ENCODE measurements at regions not wholly inside any gene's neighbourhood (a gene's known extent, or its start where the extent isn't known, plus 50 kb on each side); places are given as distances from the start of the nearest gene placed in this dataset.

- ATAC-seq: no peak
- Histone ChIP-seq H3K4me3 (no peak overlapping the region), H3K27ac (no peak overlapping the region), H3K9me3 (no peaks in the 10 kb centered on the region), H3K4me1 (no peaks in the 10 kb centered on the region), H3K4me2 (no peak overlapping the region)
- no peak for DNase-seq (ENCODE audit: low read depth in 1 of 2, low spot score in 1 of 2)
- CTCF ChIA-PET: no interaction called here
- POLR2A ChIA-PET: no interaction called here
- no peak for TF ChIP-seq SMC3 (IDR thresholded peaks at IDR 0.05)
- TF ChIP-seq CHD4 (IDR thresholded peaks at IDR 0.05; ENCODE audit: borderline replicate concordance): no peak
- no peak for TF ChIP-seq FOSB (CRISPR knock-in tag; IDR thresholded peaks at IDR 0.05)
- TF ChIP-seq RNF2 (IDR thresholded peaks at IDR 0.05; ENCODE audit: borderline replicate concordance, low read depth): no peak
- no peak for TF ChIP-seq POLR2AphosphoS2 (conservative IDR thresholded peaks at IDR 0.05; ENCODE audit: low read length)
- no peak for TF ChIP-seq MYC (IDR thresholded peaks at IDR 0.05; ENCODE audit: borderline replicate concordance, low read length)
- TF ChIP-seq RAD21 (conservative IDR thresholded peaks at IDR 0.05 in 1 of 2, IDR thresholded peaks at IDR 0.05 in 1 of 2): no peak
- no peak for TF ChIP-seq SREBF2 (IDR thresholded peaks at IDR 0.05)
- no peak for TF ChIP-seq TFCP2L1 (CRISPR knock-in tag; IDR thresholded peaks at IDR 0.05)
- no peak for TF ChIP-seq EHF (CRISPR knock-in tag; IDR thresholded peaks at IDR 0.05)
- TF ChIP-seq, protein P1, sequence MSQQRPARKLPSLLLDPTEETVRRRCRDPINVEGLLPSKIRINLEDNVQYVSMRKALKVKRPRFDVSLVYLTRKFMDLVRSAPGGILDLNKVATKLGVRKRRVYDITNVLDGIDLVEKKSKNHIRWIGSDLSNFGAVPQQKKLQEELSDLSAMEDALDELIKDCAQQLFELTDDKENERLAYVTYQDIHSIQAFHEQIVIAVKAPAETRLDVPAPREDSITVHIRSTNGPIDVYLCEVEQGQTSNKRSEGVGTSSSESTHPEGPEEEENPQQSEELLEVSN (IDR thresholded peaks at IDR 0.05; ENCODE audit: borderline replicate concordance, low read depth): no peak
- no peak for TF ChIP-seq ZFP36 (IDR thresholded peaks at IDR 0.05; ENCODE audit: borderline replicate concordance, partially characterized antibody)
- no peak for TF ChIP-seq GATA3 (IDR thresholded peaks at IDR 0.05; ENCODE audit: borderline replicate concordance)
- TF ChIP-seq, protein P2, sequence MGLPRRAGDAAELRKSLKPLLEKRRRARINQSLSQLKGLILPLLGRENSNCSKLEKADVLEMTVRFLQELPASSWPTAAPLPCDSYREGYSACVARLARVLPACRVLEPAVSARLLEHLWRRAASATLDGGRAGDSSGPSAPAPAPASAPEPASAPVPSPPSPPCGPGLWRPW (IDR thresholded peaks at IDR 0.05): no peak
- no peak for TF ChIP-seq KDM5A (IDR thresholded peaks at IDR 0.05)
- TF ChIP-seq JUN (IDR thresholded peaks at IDR 0.05): no peak
- TF ChIP-seq NPAS2 (CRISPR knock-in tag; IDR thresholded peaks at IDR 0.05; ENCODE audit: borderline replicate concordance): no peak
- TF ChIP-seq NR3C1 (IDR thresholded peaks at IDR 0.05): no peak
- TF ChIP-seq, protein P3, sequence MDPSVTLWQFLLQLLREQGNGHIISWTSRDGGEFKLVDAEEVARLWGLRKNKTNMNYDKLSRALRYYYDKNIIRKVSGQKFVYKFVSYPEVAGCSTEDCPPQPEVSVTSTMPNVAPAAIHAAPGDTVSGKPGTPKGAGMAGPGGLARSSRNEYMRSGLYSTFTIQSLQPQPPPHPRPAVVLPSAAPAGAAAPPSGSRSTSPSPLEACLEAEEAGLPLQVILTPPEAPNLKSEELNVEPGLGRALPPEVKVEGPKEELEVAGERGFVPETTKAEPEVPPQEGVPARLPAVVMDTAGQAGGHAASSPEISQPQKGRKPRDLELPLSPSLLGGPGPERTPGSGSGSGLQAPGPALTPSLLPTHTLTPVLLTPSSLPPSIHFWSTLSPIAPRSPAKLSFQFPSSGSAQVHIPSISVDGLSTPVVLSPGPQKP (IDR thresholded peaks at IDR 0.05; ENCODE audit: low read depth, low read length): no peak
- FAIRE-seq: no peak
- WGBS (ENCODE audit: missing lambda C conversion rate): 14% methylated on average over 3 of the region's 9 CpGs
Observed at GRCh38 chr18:65620076-65620696, 130.6 kb upstream of the CDH7 start.

DNA sequence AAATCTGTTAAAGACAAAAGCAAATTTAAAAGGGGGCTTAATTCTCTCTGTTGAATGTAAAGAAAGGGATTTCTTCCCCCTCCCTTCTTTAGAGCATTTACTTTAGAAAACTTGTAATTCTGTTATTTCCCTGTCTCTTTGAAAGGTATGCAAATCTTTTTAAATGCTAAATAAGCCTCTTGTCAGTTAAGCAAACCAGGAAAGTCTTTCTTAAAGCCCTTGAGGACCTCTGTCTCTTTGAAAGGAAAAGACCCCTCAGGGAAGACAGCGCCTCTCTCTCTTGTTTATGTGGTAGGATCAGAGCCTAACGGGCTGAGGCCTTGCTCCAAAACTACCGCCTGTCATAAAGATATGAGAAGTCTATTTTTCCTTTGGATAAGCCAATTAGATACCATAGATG lies 139.9 kb upstream of the CDH7 start:
- DNase-seq (ENCODE audit: low read depth in 1 of 2, low spot score in 1 of 2) (no peak), ATAC-seq (no peak), FAIRE-seq (no peak)
- Histone ChIP-seq H3K4me2 (no peak overlapping the region), H3K27ac (no peak overlapping the region), H3K9me3 (no peaks in the 10 kb centered on the region), H3K4me3 (no peak overlapping the region), H3K4me1 (no peaks in the 10 kb centered on the region)
- ChIA-PET POLR2A (no interaction called here), CTCF (no interaction called here)
- 59% methylated on average over 3 of the region's 3 CpGs for WGBS (ENCODE audit: missing lambda C conversion rate)
- TF ChIP-seq TFCP2L1 (CRISPR knock-in tag; IDR thresholded peaks at IDR 0.05): no peak
- TF ChIP-seq MAZ (IDR thresholded peaks at IDR 0.05; ENCODE audit: borderline replicate concordance, low read depth, low read length): no peak
- no peak for TF ChIP-seq NR3C1 (IDR thresholded peaks at IDR 0.05)
- TF ChIP-seq ATOH8 (CRISPR knock-in tag; IDR thresholded peaks at IDR 0.05; ENCODE audit: low read depth): no peak
- TF ChIP-seq RCOR1 (IDR thresholded peaks at IDR 0.05; ENCODE audit: low read depth, low read length): no peak
- TF ChIP-seq EHMT2 (IDR thresholded peaks at IDR 0.05; ENCODE audit: low read depth): no peak
- TF ChIP-seq, protein P3 (IDR thresholded peaks at IDR 0.05; ENCODE audit: low read depth, low read length): no peak
- TF ChIP-seq MAFK (IDR thresholded peaks at IDR 0.05; ENCODE audit: partially characterized antibody): no peak
- no peak for TF ChIP-seq BHLHE40 (IDR thresholded peaks at IDR 0.05; ENCODE audit: low read depth, low read length)
- TF ChIP-seq MAX (IDR thresholded peaks at IDR 0.05): no peak
- no peak for TF ChIP-seq NPAS2 (CRISPR knock-in tag; IDR thresholded peaks at IDR 0.05; ENCODE audit: borderline replicate concordance)
- TF ChIP-seq RFX5 (IDR thresholded peaks at IDR 0.05): no peak
- no peak for TF ChIP-seq KDM5A (IDR thresholded peaks at IDR 0.05)
